Ovary (tissue), 3 donors: ENCODE measurements at regions not wholly inside any gene's neighbourhood (a gene's known extent, or its start where the extent isn't known, plus 50 kb on each side); places are given as distances from the start of the nearest gene placed in this dataset.
"Not testable (repeated sequence)": the region's sequence is repeated elsewhere in the genome, so short reads cannot be mapped to it uniquely, and the experiment has no call there.

Source experiments
- EP300 ChIP-seq: sonication (generic); formaldehyde crosslinking; IDR thresholded peaks from one replicate; pipeline ENCODE4 v1.6.1; 2017; ENCODE audit warnings: antibody characterized with exemption
- POLR2A ChIP-seq: fragments of 450-650 bp; IDR thresholded peaks from one replicate; pipeline ENCODE4 v1.6.1; 2017; ENCODE audit warnings: antibody characterized with exemption, mild to moderate bottlenecking, moderate library complexity
- TF ChIP-seq, protein P1 (sequence below), 3 donors: fragments of 450-650 bp in 2 of 3; fragments of 200-600 bp in 1 of 3; IDR thresholded peaks; one replicate each; pipeline versions ENCODE4 v1.5.1 to v1.8.0; 2016 to 2022; ENCODE audit warnings: antibody characterized with exemption in 3 of 3, mild to moderate bottlenecking in 1 of 3
- donor health status: DM: no; HTN: no; CAD: no.

DNA sequence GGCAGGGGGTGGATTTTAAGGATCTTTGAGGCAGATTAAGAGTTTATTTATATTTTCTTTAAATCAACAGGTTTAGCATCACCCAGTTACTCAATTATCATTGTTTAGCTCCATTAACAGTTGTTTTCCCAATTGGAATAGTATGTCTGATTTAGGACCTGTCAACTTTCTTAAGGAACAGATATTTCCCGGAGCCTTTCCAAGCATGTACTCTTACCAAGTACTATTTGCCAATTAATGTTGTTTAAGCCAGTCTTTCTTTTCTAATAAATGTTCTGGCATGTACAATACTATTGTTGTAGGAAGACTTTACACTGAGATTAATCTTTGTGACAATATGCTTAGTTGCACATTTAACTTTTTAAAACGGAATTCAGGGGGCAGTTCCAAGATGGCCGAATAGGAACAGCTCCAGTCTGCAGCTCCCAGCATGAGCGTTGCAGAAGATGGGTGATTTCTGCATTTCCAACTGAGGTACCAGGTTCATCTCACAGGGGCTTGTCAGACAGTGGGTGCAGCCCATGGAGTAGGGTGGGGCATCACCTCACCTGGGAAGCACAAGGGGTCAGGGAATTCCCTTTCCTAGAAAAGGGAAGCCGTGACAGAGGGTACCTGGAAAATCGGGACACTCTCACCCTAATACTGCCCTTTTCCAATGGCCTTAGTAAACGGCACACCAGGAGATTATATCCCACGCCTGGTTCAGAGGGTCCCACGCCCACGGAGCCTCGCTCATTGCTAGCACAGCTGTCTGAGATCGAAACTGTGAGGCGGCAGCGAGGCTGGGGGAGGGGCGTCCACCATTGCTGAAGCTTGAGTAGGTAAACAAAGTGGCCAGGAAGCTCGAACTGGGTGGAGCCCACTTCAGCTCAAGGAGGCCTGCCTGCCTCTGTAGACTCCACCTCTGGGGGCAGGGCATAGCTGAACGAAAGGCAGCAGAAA, 173.7 kb downstream of the LRRC70 start:
- not testable (repeated sequence) for TF ChIP-seq POLR2A, EP300
- TF ChIP-seq, protein P1, sequence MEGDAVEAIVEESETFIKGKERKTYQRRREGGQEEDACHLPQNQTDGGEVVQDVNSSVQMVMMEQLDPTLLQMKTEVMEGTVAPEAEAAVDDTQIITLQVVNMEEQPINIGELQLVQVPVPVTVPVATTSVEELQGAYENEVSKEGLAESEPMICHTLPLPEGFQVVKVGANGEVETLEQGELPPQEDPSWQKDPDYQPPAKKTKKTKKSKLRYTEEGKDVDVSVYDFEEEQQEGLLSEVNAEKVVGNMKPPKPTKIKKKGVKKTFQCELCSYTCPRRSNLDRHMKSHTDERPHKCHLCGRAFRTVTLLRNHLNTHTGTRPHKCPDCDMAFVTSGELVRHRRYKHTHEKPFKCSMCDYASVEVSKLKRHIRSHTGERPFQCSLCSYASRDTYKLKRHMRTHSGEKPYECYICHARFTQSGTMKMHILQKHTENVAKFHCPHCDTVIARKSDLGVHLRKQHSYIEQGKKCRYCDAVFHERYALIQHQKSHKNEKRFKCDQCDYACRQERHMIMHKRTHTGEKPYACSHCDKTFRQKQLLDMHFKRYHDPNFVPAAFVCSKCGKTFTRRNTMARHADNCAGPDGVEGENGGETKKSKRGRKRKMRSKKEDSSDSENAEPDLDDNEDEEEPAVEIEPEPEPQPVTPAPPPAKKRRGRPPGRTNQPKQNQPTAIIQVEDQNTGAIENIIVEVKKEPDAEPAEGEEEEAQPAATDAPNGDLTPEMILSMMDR (IDR thresholded peaks at IDR 0.05) = not testable (repeated sequence)
